Medulla oblongata (tissue), 1 donor: ENCODE measurements at regions not wholly inside any gene's neighbourhood (a gene's known extent, or its start where the extent isn't known, plus 50 kb on each side); places are given as distances from the start of the nearest gene placed in this dataset.
A peak's percentile ranks its signal among the peaks of the same experiment; 100 is the strongest.
"Not testable (repeated sequence)": the region's sequence is repeated elsewhere in the genome, so short reads cannot be mapped to it uniquely, and the experiment has no call there.

Experiments
- DNase-seq: peaks from one replicate; pipeline ENCODE4 v3.0.0-alpha.2; 2015; ENCODE audit errors: extremely low spot score

DNA sequence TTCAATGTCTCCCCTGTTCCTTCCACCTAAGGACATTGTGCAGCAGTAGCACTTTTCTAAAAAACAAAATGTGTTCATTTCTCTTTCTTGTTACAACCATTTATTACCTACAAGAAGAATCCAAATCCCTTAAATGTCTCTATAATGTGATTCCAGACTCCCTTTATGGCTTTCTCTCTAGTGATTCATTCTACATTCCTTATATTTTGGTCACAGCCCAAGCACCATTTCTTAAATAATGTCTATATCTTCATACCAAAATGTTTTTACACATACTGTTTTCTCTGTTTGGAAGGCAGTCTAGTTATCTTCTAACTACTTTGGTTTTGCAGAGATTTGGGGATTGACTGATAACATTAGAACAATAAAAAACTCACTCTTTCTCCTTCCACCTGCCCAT is 1037.3 kb upstream of the FLRT2 start:
- DNase-seq, result no peak

GRCh38 chr14:84493779-84494178 is 1036.2 kb upstream of the FLRT2 start:
- DNase-seq, result no peak

DNA sequence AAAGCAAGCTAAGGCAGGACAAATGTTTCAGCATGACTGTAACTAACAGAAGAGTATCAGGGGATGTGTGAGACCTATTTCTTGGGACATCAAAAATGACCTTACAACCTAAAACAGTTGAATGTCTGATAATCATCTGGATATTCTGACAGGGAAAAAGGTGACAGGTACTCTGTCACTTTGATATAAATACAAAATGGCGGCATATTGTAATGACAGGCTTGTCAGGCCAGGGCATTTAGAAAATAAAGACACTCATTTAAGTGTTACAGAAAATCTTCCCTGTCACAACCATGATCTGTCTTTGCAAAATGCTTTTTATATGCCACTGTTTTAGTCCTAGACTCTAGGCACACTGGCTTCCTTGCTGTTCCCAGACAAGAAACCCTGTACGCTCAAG is 1033.3 kb upstream of the FLRT2 start:
- DNase-seq, result no peak

DNA sequence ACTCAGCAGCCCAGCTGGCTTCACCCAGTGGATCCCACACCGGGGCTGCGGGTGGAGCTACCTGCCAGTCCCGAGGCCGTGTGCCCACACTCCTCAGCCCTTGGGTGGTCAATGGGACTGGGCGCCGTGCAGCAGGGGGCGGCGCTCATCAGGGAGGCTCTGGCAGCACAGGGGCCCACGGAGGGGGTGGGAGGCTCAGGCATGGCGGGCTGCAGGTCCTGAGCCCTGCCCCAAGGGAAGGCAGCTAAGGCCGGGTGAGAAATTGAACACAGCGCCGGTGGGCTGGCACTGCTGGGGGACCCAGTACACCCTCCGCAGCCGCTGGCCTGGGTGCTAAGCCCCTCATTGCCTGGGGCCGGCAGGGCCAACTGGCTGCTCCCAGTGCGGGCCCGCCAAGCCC is 1017.1 kb upstream of the FLRT2 start:
- DNase-seq, result not testable (repeated sequence)

DNA sequence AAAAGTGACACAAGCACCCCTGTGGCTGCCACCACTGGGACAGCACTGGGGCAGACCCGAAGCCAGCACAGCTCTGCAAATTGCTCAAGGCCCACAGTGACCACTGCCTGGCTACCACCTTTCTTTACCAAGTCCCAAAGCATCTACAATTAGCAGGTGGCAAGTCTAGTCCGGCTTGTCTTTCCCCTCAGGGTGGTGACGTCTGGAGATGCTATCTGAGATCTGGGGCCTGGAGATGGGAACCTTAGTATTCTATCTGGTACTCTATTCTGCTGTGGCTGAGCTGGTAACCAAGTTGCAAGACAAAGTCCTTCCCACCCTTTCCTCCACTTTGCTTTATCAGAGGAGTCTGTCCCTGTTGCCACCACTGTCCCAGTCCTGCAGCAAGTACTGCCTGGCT is 1010.1 kb upstream of the FLRT2 start:
- DNase-seq, result no peak

DNA sequence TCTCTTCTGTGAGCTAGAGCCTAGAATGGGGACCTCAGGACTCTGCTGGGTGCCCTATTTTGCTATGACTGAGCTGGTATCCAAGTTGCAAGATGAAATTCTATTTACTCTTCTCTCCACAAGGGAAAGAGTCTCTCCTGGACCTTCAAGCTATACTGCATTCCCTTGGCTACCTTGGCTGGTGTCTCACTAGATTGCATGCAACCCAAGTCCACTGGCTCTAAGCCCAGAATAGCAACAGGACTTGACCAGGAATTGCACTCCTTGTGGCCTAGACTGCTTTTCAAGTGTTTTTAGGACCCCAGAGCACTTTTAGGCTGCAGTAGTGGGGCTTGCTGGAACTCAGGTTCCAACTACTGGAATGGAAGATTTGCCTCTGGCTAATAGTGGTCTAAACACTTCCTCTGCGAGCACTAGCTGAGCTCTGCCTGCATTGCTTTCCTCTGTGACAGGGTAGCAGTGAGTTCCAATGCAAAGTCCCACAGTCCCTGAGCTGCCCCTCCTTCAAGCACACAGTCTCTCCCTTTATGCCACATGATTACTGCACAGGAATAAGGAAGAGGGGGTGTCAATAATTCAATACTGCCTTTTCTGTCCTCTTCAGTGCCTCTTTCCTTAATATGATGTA is 1009.1 kb upstream of the FLRT2 start:
- DNase-seq, result peak; percentile 10

DNA sequence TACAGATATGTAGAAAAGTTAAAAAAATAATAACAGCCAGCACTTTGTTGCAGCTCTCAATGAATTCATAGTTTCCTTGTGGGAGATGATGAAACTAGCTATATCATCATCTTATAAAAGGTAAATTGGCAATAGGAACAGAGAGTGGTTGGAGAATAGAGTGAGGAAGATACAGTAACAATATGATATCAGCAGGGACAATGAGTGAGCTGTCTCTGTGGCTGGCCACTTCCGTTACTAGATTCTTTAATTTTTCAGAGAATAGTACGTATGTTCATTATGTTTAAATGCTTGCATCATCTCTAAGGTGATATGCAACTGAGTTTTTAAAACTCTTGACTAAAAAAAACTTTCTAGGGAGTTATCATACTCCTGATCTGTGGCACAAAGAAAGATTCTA is 1006.2 kb upstream of the FLRT2 start:
- DNase-seq, result no peak

- no peak for DNase-seq
These were observed 1002.2 kb upstream of the FLRT2 start for GRCh38 chr14:84527706-84528105.

GRCh38 chr14:84532016-84532415 is 997.9 kb upstream of the FLRT2 start:
- DNase-seq, result no peak

- DNase-seq, result no peak
These were observed 996.7 kb upstream of the FLRT2 start for GRCh38 chr14:84533181-84533725.

- DNase-seq, result no peak
These were observed 996.2 kb upstream of the FLRT2 start for GRCh38 chr14:84533791-84534190.

DNA sequence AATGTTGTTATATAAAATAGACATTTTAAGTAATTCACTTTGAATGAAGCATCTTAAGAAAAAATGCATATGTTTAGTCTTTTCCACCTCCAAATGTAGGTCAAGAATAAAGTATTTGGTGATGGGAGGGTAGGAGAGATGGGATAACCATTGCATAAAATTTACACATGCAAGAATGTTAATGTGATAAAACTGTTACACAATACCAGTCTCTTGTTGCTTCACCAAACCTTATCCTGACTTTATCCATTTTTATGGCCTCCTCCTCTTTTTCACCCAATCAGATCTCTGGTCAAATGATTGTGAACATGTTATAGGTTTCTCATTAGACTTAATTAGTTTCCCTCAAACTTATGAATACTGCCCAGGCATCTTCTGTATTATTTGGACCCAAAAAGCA is 994.5 kb upstream of the FLRT2 start:
- no peak for DNase-seq

DNA sequence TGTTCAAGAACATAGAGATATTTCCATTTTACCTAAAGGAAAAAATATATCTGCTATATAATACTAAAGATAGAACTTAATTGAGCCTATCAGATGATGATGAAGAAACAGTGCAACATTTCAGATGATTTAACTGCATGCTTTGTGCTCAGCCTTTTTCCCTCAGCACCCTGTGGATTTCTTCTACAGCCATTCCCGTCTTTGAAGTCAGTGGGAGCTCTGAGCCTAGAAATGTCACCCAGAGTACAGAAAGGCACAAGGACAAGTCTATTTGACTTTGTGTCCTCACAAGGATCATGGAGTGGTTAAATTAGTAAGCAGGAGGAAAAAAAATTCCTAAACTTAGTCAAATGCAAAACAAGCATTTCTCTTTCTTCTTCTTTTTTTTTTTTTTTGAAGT is 994.0 kb upstream of the FLRT2 start:
- no peak for DNase-seq

DNA sequence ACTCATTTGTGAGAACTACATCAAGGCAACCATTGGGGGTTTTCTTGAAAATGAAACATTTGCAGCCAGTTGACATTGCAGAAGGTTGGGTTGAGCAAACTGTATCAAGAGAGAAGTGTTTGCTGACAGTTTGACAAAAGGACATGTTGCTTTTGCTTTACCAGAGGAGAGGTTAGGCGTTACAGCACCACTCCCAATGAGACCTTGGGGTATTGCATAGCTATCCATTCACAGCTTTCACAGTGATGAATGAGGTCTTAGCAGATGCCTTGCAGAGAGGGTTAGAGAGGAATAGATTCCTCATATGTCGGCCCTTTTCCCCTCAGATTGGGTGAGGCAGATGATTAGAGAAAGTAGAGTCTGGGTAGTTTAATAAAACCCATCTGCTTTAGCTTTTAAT is 988.9 kb upstream of the FLRT2 start:
- no peak for DNase-seq

- peak; percentile 37 for DNase-seq
These were observed 986.1 kb upstream of the FLRT2 start for GRCh38 chr14:84543859-84544258.

DNA sequence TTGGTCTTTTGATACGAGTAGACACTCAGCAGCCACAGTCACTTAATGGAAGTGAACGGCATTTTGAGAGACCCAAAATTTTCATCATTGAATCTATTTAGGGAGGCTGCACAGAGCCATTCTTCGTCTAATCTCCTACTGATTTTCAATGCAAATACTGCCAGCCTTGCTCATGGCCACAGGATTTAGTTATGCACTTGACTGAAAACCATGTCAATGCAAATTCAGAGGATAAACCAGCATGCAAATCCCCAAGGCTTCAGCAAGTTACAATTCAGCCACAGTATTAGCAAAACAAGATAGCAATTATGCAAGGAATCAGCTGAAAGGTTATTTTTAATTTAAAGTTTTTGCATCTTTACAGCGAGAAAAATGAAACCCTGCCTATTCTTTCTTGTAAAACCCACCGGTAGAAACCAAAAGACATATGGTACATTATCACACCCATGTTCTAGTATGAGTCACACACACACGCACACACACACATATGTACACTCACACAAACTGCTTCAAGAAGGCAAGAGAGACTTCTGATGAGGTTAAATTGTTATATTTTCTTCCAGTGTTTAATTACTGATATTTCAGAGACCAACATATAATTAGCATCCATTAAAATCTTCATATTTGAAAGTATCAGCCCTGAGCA is 985.3 kb upstream of the FLRT2 start:
- no peak for DNase-seq

- no peak for DNase-seq
These were observed 983.7 kb upstream of the FLRT2 start for GRCh38 chr14:84546236-84546635.

GRCh38 chr14:84554136-84554535 is 975.8 kb upstream of the FLRT2 start:
- DNase-seq, result no peak

DNA sequence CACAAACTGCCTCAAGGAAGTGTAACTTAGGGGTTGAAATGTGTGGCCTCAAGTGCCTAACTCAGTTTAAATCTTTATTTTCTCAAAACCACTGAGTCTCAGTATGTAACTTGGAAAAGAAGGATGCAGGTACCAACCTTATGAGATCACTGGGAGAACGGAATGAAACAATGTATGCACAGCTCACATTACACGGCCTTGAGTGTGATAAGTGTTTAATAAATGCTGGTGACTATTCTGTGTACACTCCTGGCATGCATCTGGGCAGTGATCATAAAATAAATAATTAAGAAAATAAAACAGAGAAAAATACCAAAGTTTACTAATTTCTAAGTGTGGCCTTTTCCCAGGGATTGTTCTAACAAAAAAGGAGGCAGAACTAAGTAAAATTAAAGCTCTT is 974.5 kb upstream of the FLRT2 start:
- no peak for DNase-seq

DNA sequence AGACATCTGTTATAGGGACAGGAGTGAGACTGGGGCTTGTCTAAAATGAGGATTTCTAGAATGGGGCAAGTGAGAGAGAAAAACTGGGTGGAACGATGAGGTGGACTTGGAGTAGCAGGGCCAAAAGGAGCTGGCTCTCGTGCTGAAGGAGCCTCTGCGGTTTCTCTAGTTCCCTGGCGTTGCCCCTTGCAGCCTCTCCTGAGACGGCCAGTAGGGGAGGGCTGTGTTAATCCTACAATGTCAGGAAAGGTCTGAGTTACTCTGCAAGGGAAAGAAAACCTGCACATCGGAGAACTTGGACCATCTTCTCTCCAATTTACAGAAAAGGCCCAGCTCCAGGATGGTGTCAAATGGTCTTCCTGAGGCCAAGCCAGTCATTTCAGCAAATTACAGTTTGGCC is 963.8 kb upstream of the FLRT2 start:
- DNase-seq, result no peak

- no peak for DNase-seq
These were observed 954.3 kb upstream of the FLRT2 start for GRCh38 chr14:84575681-84576080.

- no peak for DNase-seq
These were observed 950.7 kb upstream of the FLRT2 start for GRCh38 chr14:84579292-84579691.

DNA sequence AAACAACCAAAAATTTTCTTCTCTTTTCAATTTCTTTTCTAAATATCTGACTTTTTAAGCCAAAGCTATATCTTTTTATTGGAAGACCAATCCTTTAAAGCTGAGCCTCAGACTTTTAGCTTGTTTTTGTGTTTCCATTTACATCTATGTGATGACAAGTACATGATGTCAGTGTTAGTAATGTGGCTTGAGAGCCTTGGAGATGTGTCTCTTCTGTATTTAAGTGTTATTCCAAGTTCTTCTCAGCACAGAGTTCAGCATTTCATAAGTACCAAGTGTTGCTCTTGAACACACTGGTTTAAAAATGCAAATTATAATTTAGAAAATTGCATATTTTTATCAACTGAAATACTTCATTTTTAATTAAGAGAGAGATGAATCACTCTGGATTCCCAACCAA is 948.9 kb upstream of the FLRT2 start:
- no peak for DNase-seq

- no peak for DNase-seq
These were observed 945.4 kb upstream of the FLRT2 start for GRCh38 chr14:84584511-84584910.
